ENCODE measurements at regions not wholly inside any gene's neighbourhood (a gene's known extent, or its start where the extent isn't known, plus 50 kb on each side); places are given as distances from the start of the nearest gene placed in this dataset.

DNA sequence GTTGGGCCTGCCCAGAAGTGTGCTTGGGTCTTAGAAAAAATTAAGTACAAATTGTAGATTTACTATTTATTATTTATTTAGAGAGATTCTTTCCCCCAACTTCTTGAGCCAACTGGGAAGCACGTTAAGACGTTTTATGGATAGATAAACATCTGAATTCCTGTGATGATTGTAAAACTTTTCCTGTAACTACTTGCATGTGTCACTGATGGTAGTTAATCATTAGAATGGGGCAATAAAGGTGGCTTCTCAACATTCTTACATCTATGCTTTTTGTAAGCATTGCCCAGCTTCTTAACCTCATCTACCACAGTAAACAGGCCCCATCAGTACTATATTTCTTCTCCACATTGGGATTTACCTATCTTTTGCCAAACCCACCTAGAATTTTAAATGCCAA is 559.8 kb downstream of the LMO4 start:
- no peak for DNase-seq

DNA sequence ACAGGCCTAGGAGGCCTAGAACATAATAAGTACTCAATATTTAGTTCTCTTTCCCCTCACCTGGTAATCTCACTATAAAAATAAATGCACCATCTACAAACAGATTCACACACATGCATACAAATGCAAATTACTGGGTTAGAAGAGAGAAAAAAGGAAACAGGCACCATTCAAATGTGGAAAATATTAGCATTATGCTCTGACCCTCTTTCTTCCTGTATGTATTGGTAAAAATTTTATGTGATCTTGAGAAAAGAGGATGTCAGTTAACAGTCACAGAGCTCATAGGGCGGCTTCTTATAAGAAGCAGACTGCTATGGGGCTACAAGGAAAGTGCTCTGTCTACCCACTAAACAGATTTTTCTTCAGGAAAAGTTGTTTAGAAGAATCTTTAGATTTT is 565.4 kb downstream of the LMO4 start:
- no peak for DNase-seq

DNA sequence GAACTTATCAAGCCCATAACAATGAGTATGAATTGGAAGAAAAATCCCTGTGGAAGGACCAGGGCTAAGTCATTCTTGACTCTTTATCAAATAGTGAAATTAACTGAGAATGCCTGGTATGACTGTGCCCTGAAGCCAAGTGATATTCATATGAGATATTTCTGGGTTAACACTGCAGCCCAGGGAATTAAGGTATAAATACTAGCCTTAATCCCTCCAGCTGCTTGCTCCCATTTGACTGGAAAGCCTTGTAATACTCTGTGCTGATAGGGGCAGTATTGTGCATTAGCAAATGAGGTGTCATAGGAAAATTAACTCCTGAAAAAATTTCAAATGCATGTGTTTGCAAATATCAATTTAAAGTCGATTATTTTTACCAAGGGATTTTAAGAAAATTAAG is 568.8 kb downstream of the LMO4 start:
- DNase-seq, result no peak

DNA sequence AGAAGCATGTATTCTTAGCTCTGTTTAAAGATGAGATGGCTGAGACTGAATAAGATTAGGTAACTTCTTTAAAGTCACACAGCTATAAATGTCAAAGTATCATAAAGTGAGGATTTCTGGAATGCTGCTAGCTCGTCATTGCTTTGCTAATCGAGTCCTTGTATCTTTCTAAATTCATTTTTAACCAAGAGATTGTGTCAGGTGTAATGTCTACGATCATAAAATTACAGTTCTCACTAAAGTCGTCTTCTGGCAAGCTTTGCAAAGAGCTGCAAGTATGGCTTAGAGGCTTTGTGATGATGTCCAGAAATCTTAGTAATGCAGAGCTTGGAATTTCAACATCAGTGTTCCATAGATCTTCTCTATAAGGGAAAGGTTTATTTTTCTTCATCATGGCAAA is 569.8 kb downstream of the LMO4 start:
- DNase-seq, result no peak

DNA sequence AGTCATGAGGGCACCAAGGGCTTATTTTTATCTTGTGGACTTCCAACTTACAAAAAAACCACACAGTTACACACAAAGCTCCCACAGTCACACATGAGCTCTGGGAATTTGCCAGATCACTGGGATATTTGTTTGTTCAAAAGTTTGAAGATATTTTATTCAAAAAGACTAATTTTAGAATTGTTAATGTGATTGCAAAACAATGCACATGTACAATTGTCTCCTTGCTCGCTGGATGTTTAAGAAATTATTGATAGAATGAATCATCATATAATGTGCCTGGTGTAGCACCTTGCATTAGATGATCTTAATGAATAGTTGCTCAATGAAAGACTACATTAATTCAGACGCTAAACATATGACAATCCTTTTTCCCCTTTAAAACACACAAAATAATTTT is 570.3 kb downstream of the LMO4 start:
- no peak for DNase-seq

DNA sequence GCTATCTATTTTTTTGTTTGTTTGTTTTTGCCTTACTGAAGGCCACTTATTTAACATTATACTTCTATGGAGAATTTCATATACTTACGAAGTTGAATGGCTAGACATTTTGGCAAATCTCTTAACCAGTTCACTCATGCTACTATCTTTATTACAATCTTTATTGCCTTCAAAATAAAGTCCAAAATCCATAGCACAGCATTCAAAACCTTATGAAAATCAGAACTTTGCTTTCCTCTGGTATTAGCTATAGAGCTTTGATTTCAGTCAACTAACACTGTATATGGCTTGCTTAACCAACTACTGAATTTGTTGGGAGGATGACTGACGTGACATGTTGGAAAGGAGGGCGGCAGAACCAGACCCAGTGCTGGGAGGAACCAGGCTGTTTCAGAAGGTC is 571.1 kb downstream of the LMO4 start:
- DNase-seq, result no peak

DNA sequence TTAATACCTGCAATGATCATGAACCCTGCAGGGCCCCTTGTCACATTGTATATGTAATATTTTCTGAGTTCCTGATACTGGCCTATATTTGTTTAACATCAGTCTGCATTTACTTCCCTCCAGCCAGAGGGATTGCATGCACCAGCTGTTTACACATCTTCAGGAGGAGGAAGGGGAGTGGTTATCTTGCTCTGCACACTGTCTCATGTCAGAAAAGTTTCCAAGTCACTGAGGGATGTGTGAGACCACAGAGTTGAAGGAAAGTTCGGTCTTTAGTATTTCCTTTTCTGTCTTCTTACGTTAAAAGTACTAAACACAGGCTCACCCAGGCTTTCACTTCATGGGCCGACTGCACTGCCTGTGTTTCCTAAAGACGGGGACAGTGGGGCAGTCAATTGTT is 574.1 kb downstream of the LMO4 start:
- peak; percentile 33 for DNase-seq

DNA sequence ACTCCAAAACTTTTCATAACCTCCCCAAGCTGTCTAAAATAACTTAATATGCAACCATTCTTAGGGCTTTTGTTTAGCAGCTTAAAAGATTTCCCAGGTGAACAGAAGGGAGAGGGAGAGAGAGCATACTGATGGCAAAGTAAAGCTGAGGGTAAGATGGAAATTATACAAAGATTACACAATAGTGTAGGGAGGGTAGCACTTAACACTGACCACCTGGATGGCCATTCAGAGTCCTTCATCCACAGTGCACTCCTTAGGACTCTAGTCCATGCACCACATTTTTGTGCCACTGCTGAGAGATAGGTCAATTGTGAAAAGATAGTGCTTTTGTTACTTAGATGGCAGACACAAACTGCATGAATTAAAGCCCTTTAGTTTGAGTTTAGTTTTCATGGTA is 574.6 kb downstream of the LMO4 start:
- DNase-seq, result no peak

DNA sequence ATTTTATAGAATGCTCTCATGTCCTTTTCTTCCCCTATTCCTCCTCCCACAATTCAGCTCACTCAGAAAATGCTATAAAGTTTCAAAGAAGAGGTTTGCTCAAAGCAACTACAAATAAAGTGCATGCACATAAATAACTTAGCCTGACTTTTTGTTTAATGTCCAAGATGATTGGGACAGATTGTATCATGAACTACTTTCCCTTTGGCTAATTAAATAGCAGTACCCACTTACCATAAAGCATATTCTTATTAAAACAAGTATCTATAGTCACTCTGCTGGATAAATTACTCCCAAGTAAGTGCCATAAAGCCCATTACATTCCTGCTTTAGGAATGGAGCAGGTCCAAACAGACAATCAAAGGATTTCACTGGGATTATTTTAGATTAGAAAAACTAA is 576.0 kb downstream of the LMO4 start:
- no peak for DNase-seq

DNA sequence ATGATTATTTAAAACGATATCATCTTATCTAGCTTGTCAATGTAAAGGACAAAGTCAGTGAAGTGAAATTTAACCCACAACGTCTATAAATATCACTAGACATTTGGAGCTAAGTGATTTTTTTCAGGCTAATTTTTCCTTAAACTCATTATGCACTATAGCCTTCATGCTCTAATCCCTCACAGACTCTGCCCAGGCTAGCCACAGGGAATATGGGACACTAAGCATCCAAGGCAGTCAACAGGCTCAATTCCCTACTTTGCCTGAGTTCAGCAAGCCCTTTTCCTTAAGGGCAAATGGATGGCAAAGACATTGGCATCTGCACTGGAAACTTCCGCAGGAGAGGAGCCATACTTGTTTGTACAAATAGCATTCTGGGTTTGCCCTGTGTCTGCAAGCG is 577.0 kb downstream of the LMO4 start:
- no peak for DNase-seq

DNA sequence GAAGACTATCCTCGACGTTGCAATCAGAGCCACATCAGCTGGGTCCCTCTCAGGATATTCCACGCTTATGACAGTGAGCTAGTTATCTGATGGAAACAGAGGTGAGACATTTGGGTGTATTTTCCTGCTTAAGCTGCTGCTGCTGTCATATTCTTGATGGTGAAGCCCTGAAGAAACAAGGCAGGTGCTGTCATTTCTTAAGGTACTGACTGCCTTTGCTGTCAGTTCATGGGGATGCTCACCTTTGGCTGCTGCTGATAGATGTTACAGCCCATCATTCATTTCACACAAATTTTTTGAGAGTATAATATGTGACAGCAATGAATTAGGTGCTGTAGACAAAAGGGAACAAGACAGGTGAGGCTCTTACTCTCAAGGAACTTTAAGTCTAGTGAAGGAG is 577.4 kb downstream of the LMO4 start:
- no peak for DNase-seq

DNA sequence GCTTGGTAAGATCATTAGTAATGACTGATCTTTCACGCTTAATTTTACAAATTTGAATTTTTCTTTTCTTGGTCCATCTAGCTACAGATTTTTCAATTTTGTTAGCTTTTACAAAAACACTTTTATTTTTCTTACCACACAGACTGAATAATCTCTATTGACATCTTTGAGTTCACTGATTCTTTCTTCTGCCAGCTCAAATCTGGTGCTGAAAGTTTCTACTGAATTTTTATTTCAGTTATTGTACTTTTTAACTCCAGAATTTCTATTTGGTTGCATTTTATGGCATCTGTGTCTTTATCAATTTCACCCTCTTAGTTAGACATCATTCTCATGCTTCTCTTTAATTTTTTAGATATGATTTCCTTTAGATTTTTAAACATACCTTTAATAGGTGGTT is 584.7 kb downstream of the LMO4 start:
- no peak for DNase-seq

DNA sequence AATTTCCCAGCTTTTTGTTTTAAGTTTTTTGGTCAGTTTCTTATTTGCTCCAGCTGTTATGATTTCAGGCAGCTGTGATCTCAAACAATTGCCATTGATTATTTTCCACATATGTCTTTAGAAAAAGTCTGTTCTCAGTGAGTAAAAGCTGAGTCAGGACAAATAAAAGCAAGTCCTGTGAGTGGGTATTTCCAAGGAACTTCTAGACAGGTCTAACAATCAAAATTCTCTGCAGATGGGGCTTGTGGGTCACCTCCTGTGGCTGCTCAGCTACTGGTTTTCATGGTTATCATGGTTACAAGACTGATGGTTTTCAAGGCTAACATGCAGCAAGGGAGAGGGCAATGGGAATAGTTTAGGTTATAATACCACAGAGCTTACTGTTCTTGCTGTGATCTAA is 585.7 kb downstream of the LMO4 start:
- DNase-seq, result no peak

DNA sequence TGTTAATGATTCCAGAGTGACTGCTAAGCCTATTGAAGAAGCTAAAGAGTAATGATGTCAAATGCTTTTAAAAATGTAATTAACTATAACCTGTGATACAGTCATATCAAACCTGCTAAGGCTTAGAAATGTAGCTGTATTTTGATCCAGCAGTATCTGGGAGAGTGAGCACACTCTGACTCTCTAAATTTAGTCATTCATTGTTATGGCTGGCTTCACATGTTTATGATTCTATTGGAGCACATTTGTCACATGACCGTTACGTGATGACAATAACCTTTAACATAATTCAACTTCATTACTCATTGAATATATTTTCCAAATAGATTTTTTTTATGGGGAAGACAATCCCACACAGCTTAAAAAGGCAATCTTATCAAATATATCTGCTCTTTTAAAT is 587.1 kb downstream of the LMO4 start:
- no peak for DNase-seq

DNA sequence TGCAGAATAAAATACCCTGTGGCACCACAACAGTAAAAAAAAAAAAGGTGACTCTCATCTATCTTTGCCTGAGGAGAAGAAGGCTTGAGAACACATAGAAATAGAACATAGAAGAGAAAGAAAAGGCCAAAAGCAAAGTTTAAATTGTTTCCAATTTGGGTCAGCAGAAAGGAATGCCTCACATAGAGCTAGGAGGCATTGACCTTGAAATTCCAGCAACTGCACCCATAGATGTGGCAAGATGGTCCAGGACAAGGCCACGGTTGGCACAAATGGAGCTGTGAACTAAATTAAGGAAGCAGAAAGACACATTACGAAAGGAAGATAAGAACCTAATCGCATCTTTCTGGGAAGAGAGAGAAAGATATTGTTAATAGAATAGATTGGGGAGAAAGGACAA is 588.3 kb downstream of the LMO4 start:
- no peak for DNase-seq

DNA sequence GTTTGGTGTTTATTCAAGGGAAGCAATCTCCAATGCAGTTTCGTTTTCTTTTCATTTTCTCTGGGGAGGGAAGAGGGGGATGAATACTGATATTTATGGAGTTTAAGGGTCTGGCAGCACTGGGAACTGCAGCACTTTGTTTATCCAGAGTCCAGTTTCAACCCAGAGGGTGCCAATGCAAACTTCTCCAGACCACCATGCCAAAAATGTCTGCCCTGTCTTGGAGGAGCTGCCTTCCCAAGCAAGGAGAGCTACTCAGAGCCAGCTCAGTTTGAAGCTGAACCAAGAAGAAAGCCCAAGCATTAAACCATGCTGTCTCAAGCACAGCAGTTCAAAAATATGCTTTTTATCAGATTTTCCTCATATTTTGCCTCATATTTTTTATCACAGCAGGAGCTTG is 589.7 kb downstream of the LMO4 start:
- peak; percentile 66 for DNase-seq

DNA sequence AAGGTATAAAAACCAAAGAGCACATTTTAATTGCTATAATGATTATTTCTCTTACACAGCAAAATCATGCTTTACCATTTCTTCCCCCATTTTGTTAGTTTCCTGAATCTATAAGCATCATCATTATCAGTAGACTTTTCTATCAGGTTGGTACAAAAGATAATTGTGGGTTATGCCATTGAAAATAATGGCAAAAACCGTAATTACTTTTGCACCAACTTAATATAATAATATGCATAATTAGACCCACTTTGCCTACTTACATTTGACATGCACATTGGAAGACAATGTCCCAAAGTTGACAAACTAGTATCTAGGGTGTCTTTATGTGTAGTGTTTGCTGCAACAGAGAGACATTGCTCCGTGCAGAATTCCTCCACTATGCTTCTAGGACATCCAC is 594.2 kb downstream of the LMO4 start:
- no peak for DNase-seq

DNA sequence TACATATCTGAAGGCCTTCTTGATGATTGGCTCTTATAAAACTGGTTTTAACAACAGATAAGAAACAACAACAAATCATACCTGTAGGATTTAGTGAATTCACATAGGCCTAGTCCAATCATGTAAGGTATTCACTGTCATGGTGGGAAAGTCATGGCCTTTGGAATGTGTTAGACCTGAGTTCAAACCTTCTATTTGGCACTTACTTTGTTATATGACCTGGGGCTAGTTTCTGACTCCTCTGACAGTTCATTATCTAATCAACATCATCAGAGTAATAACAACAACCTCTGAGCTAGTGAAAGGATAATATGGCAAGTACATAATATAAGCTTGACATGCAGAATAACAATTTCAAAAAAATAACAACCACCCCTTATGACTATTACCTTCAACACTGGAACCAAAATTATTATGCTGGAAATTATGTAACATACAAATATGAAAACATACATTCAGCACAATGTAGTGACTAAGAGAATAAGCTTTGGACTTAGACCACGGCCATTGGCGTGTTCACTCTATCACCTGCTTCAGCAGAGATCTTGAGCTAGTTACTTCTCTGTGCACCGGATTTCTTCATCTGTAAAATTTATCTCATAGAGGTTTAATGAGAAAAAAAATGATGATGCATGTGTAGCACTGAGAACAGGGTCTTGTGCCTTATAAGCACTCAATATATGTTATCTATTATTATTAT is 597.6 kb downstream of the LMO4 start:
- no peak for DNase-seq

DNA sequence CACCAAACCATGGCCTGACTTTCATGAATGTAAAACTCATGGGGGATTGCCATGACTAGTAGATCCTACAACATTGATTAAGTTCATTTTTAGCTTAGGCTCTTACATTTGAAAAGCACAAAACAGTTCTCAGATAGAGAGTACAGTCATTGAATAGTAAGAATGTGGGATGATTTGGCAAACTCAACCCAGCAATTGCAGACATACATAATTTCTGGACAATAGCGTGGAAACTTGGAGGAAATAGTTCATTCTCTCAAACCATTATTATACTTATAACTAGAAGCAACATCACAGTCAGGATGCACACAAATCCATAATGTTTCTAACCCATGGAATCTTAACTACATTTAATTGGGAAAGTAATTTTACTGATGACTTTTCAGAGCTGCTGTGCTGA is 598.2 kb downstream of the LMO4 start:
- DNase-seq, result no peak

DNA sequence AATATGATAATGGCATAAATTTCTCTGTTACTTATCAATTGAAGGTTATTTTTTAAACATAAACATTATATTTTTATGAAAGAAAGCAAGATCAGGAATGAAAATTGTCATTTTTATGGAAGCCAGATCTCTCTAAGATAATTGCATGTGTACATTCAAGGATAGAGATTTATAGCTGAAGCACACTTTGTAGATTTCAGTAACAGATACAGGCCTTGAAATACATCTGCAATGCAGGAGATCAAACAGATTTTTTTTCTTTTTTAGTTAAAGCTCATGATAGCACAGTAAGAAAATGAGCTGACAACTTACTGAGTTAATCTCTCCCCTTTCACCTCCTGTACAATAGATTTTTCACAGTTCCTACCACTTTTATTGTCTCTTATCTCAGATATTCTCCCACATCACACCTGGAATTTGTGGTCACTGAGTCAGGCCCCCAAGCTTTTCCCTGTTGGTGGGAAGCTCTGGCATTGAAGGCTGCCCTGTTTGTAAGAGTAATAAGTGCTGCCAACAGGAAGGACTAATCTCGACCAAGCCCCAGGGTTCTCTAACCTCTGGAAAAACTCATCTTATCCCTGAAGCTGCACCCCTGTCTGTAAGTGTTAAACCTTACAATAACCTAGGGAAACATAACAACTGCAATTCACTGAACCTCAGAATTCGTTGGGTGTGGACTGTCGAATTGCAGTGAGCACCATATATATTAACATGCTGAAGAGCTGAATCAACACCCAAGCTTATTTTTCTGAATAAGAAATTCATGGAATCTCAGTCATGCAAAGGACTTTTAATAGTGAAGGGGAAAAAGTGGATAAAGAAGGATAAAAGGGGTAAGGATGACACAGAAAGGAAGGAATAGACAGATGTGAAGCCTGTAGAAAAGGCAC is 599.0 kb downstream of the LMO4 start:
- DNase-seq, result no peak

DNA sequence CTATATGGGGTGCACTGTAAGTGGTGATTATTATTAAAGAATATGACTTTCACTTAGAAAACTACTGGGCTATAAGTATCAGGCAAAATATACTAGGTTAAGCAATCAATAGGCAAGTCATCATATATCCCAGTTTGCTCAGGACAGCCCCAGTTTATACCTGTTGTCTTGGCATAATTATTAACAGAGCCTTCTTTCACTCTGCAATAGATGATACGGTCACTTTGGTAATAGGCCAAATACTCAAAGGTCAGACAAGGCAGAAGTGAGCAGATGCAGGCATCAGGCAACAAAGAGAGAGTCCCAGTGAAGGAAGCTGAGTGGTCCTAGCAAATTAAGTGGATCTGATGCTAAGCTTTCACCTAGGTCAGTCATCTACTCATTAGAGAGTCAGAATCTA is 599.9 kb downstream of the LMO4 start:
- DNase-seq, result no peak

DNA sequence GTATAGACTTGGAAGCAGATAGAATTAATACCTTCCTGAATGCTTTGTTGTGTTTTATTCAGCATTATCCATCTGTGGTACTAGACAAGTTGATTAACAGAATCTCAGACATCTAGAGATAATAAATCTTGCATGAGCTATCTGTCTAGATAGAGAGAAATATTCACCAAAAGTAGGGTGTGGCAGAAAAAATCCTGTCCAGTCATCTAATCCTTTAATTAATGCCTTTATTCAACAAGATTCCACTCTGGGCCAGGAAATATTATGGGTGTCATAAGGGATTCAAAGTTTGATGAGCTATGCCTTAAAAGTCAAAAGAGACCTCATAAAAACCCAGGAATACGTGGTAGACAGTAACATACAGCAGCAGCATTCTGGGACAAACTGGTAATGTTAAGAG is 601.2 kb downstream of the LMO4 start:
- DNase-seq, result no peak

DNA sequence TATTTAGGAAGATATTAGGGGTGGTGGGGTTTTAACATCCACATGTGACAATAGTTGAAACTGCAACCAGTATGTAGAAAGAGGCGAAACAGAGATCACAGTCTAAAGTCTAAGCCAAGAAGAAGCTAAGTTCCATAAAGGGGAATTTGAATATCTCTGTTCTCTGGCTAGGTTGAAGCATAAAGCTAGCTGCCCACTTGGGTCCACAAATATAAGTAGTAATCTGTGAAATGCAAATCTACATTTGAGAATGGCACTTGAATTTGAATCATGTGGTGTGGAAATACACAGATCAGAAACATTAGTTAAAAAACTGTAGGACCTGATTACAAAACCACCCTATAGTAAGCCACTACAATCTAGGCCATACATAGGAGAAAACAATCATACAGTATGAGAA is 602.1 kb downstream of the LMO4 start:
- DNase-seq, result no peak

DNA sequence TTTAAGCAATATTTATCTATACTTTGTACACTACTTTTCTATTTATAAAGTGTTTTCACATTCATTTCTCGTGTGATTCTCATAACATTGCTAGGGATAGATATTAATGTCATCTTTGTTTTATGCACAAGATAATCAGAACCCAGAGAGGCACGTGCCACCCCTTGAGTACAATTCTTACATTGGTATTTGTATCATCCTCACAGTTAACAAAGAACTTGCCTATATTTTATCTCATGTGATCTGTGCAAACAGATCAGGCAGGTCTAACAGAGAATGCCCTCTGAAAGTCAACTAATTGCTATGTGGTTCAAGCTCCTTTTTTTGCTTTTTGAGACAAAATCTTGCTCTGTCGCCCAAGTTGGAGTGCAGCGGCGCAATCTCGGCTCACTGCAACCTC is 604.5 kb downstream of the LMO4 start:
- no peak for DNase-seq

DNA sequence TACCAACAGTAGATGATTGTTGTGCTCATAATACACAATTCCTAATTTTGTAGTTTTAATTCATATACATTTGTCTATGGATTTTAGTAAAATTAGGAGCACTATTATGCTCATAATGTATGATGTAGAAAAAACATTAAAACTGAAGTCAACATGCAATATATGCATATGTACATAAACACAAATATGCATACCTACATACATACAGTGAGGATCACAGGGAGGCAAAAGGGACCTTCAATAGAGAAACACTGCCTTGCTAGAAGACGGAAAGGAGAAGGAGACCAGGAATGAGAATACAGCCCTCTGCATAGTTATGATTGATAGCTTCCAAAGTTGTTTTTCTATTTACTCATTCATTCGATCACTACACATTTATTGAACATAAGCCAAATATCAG is 606.5 kb downstream of the LMO4 start:
- DNase-seq, result no peak
